Ishikawa (cell line): ENCODE measurements at regions not wholly inside any gene's neighbourhood (a gene's known extent, or its start where the extent isn't known, plus 50 kb on each side); places are given as distances from the start of the nearest gene placed in this dataset.

Source experiments
- CREB1 ChIP-seq: IDR thresholded peaks from 2 replicates; pipeline ENCODE4 v1.6.1; 2012; ENCODE audit warnings: low read depth
- EGR1 ChIP-seq: IDR thresholded peaks from 2 replicates; pipeline ENCODE4 v1.6.1; 2012
- EP300 ChIP-seq: IDR thresholded peaks from 2 replicates; pipeline ENCODE4 v1.6.1; 2012; ENCODE audit warnings: borderline replicate concordance
- MAX ChIP-seq: IDR thresholded peaks from 2 replicates; pipeline ENCODE4 v1.6.1; 2012
- NFIC ChIP-seq: IDR thresholded peaks from 2 replicates; pipeline ENCODE4 v1.6.1; 2012
- RAD21 ChIP-seq: IDR thresholded peaks from 2 replicates; pipeline ENCODE4 v1.6.1; 2012; ENCODE audit warnings: low read depth
- REST ChIP-seq: IDR thresholded peaks from 2 replicates; pipeline ENCODE4 v1.6.1; 2012; ENCODE audit warnings: low read depth, mild to moderate bottlenecking
- TAF1 ChIP-seq: IDR thresholded peaks from 2 replicates; pipeline ENCODE4 v1.6.1; 2012; ENCODE audit warnings: low read depth, mild to moderate bottlenecking
- TCF12 ChIP-seq: IDR thresholded peaks from 2 replicates; pipeline ENCODE4 v1.6.1; 2012; ENCODE audit warnings: low read depth
- TEAD4 ChIP-seq: IDR thresholded peaks from 2 replicates; pipeline ENCODE4 v1.6.1; 2012
- USF1 ChIP-seq: IDR thresholded peaks from 2 replicates; pipeline ENCODE4 v1.6.1; 2012
- ZBTB7A ChIP-seq: IDR thresholded peaks from 2 replicates; pipeline ENCODE4 v1.6.1; 2012; ENCODE audit warnings: low read depth

GRCh38 chr12:31867292-31867691, 91.9 kb upstream of the RESF1 start:
- no peak for TF ChIP-seq CREB1
- no peak for TF ChIP-seq ZBTB7A
- no peak for TF ChIP-seq TEAD4
- TF ChIP-seq NFIC, result no peak
- no peak for TF ChIP-seq EP300
- TF ChIP-seq REST, result no peak
- TF ChIP-seq MAX, result no peak
- TF ChIP-seq RAD21, result no peak
- TF ChIP-seq TAF1, result no peak
- no peak for TF ChIP-seq TCF12
- TF ChIP-seq EGR1, result no peak
- no peak for TF ChIP-seq USF1
